ENCODE measurements at regions not wholly inside any gene's neighbourhood (a gene's known extent, or its start where the extent isn't known, plus 50 kb on each side); places are given as distances from the start of the nearest gene placed in this dataset.

GRCh38 chr16:54718376-54718775, 212.3 kb upstream of the IRX5 start:
- Histone ChIP-seq H3K27ac (ENCODE audit: low read depth in 2 of 2, low read length in 2 of 2) (no peak overlapping the region), H3K4me3 (ENCODE audit: low read length in 3 of 3) (no peak overlapping the region), H3K9ac (ENCODE audit: low read length in 3 of 3) (no peak overlapping the region), H3K27me3 (ENCODE audit: control insufficient read depth, insufficient read depth, low read length) (no peaks in the 10 kb centered on the region), H3K9me3 (ENCODE audit: control insufficient read depth in 2 of 3, insufficient read depth in 1 of 3, low read length in 3 of 3) (no peaks in the 10 kb centered on the region), H3K4me1 (ENCODE audit: control insufficient read depth in 2 of 3, insufficient read depth in 2 of 3, low read depth in 1 of 3, low read length in 3 of 3) (no peaks in the 10 kb centered on the region), H3K36me3 (ENCODE audit: control insufficient read depth in 2 of 3, insufficient read depth in 3 of 3, low read length in 3 of 3) (no peaks in the 10 kb centered on the region)
- no peak for FAIRE-seq
- intact Hi-C loops (cut with DNase I): no loop called here
- TF ChIP-seq, protein P1, sequence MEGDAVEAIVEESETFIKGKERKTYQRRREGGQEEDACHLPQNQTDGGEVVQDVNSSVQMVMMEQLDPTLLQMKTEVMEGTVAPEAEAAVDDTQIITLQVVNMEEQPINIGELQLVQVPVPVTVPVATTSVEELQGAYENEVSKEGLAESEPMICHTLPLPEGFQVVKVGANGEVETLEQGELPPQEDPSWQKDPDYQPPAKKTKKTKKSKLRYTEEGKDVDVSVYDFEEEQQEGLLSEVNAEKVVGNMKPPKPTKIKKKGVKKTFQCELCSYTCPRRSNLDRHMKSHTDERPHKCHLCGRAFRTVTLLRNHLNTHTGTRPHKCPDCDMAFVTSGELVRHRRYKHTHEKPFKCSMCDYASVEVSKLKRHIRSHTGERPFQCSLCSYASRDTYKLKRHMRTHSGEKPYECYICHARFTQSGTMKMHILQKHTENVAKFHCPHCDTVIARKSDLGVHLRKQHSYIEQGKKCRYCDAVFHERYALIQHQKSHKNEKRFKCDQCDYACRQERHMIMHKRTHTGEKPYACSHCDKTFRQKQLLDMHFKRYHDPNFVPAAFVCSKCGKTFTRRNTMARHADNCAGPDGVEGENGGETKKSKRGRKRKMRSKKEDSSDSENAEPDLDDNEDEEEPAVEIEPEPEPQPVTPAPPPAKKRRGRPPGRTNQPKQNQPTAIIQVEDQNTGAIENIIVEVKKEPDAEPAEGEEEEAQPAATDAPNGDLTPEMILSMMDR (IDR thresholded peaks at IDR 0.05; ENCODE audit: borderline replicate concordance, extremely low read depth, insufficient read depth): no peak
- DNase-seq: no peak

GRCh38 chr16:54715011-54715410, 215.7 kb upstream of the IRX5 start:
- intact Hi-C loops (cut with DNase I): no loop called here
- Histone ChIP-seq H3K9me3 (ENCODE audit: control insufficient read depth in 2 of 3, insufficient read depth in 1 of 3, low read length in 3 of 3) (no peaks in the 10 kb centered on the region), H3K27ac (ENCODE audit: low read depth in 2 of 2, low read length in 2 of 2) (no peak overlapping the region), H3K36me3 (ENCODE audit: control insufficient read depth in 2 of 3, insufficient read depth in 3 of 3, low read length in 3 of 3) (no peaks in the 10 kb centered on the region), H3K9ac (ENCODE audit: low read length in 3 of 3) (no peak overlapping the region), H3K27me3 (ENCODE audit: control insufficient read depth, insufficient read depth, low read length) (no peaks in the 10 kb centered on the region), H3K4me1 (ENCODE audit: control insufficient read depth in 2 of 3, insufficient read depth in 2 of 3, low read depth in 1 of 3, low read length in 3 of 3) (no peaks in the 10 kb centered on the region), H3K4me3 (ENCODE audit: low read length in 3 of 3) (no peak overlapping the region)
- TF ChIP-seq, protein P1 (IDR thresholded peaks at IDR 0.05; ENCODE audit: borderline replicate concordance, extremely low read depth, insufficient read depth): no peak
- FAIRE-seq: no peak
- DNase-seq: no peak

DNA sequence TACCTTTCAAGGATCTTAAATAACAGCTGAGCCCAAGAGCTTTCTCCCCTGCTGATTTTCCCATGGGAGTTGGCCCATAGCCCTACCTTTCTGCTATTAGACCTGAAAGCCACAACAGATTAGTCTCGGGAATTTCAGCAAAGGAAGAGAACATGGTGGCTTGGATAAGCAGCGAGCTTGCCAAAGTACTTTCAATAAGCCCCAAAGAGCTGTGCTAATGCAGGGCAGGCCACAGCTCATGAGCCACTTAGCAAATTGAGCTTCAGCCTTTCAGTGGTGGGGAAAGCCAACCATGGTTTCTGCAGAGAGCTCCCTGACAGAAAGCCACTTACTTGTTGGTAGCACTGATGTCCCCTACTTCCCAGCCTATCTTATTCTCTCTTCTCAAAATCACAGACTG, 217.8 kb upstream of the IRX5 start:
- DNase-seq (no peak), FAIRE-seq (no peak)
- no peak overlapping the region for H3K9ac ChIP-seq (ENCODE audit: low read length in 3 of 3)
- H3K4me1 ChIP-seq (ENCODE audit: control insufficient read depth in 2 of 3, insufficient read depth in 2 of 3, low read depth in 1 of 3, low read length in 3 of 3): no peaks in the 10 kb centered on the region
- no peaks in the 10 kb centered on the region for H3K36me3 ChIP-seq (ENCODE audit: control insufficient read depth in 2 of 3, insufficient read depth in 3 of 3, low read length in 3 of 3)
- H3K4me3 ChIP-seq (ENCODE audit: low read length in 3 of 3): no peak overlapping the region
- H3K9me3 ChIP-seq (ENCODE audit: control insufficient read depth in 2 of 3, insufficient read depth in 1 of 3, low read length in 3 of 3): no peaks in the 10 kb centered on the region
- H3K27ac ChIP-seq (ENCODE audit: low read depth in 2 of 2, low read length in 2 of 2): no peak overlapping the region
- intact Hi-C loops (cut with DNase I): no loop called here
- no peaks in the 10 kb centered on the region for H3K27me3 ChIP-seq (ENCODE audit: control insufficient read depth, insufficient read depth, low read length)
- TF ChIP-seq, protein P1 (IDR thresholded peaks at IDR 0.05; ENCODE audit: borderline replicate concordance, extremely low read depth, insufficient read depth): no peak

- intact Hi-C loops (cut with DNase I): no loop called here
- no peak for FAIRE-seq
Observed at GRCh38 chr16:54707813-54708212, 222.9 kb upstream of the IRX5 start.

More at GRCh38 chr16:54707813-54708212, 222.9 kb upstream of the IRX5 start:
- Histone ChIP-seq H3K9me3 (ENCODE audit: control insufficient read depth in 2 of 3, insufficient read depth in 1 of 3, low read length in 3 of 3) (no peaks in the 10 kb centered on the region), H3K4me1 (ENCODE audit: control insufficient read depth in 2 of 3, insufficient read depth in 2 of 3, low read depth in 1 of 3, low read length in 3 of 3) (no peaks in the 10 kb centered on the region), H3K4me3 (ENCODE audit: low read length in 3 of 3) (no peak overlapping the region), H3K27me3 (ENCODE audit: control insufficient read depth, insufficient read depth, low read length) (no peaks in the 10 kb centered on the region), H3K27ac (ENCODE audit: low read depth in 2 of 2, low read length in 2 of 2) (no peak overlapping the region), H3K36me3 (ENCODE audit: control insufficient read depth in 2 of 3, insufficient read depth in 3 of 3, low read length in 3 of 3) (no peaks in the 10 kb centered on the region), H3K9ac (ENCODE audit: low read length in 3 of 3) (no peak overlapping the region)
- no peak for DNase-seq
- TF ChIP-seq, protein P1 (IDR thresholded peaks at IDR 0.05; ENCODE audit: borderline replicate concordance, extremely low read depth, insufficient read depth): no peak
